ENCODE measurements at regions not wholly inside any gene's neighbourhood (a gene's known extent, or its start where the extent isn't known, plus 50 kb on each side); places are given as distances from the start of the nearest gene placed in this dataset.

DNA sequence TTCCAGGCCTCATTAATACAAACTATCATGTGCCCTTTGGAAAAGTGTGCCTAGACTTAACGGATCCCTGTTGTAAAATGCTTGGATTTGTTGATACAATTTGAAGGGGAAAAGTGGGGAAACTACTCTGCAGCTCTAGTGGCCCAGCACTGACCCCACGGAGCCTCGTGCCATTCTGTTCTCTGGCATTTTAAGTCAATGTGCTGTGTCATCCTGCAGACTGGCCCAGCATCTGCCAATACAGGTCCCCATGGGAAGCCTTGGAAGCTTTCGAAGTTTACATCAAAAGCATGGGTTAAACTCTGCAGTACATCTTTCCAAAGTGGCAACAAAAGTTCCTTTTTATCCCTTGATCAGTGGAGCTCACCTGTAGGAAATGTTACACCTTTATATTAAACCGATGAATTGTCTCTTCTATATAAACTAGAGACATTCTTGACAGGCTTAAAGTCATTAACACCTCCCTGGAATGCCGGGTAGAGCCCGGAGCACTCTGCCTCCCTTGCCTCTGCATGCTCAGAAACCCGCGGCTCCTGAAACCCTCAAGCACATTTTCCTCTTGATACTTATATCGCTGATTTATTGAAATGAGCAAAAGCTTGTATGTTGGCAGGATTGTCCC, 596.0 kb upstream of the ADAMTS16 start:
- Mint-ChIP-seq H3K4me3 (no peak overlapping the region), H3K27me3 (ENCODE audit: insufficient read depth) (0 out of 2 replicates have a peak, but pooled peaks cover 2% of the 10 kb centered on the region), H3K36me3 (ENCODE audit: low read depth) (no peaks in the 10 kb centered on the region; the same call in 1 of the 2 replicates), H3K27ac (no peak overlapping the region), H3K9me3 (peaks cover 55% of the 10 kb centered on the region), H3K4me1 (ENCODE audit: low read depth) (no peaks in the 10 kb centered on the region)
- DNase-seq, result no peak
- TF ChIP-seq, protein P1, sequence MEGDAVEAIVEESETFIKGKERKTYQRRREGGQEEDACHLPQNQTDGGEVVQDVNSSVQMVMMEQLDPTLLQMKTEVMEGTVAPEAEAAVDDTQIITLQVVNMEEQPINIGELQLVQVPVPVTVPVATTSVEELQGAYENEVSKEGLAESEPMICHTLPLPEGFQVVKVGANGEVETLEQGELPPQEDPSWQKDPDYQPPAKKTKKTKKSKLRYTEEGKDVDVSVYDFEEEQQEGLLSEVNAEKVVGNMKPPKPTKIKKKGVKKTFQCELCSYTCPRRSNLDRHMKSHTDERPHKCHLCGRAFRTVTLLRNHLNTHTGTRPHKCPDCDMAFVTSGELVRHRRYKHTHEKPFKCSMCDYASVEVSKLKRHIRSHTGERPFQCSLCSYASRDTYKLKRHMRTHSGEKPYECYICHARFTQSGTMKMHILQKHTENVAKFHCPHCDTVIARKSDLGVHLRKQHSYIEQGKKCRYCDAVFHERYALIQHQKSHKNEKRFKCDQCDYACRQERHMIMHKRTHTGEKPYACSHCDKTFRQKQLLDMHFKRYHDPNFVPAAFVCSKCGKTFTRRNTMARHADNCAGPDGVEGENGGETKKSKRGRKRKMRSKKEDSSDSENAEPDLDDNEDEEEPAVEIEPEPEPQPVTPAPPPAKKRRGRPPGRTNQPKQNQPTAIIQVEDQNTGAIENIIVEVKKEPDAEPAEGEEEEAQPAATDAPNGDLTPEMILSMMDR (IDR thresholded peaks at IDR 0.05), result no peak

DNA sequence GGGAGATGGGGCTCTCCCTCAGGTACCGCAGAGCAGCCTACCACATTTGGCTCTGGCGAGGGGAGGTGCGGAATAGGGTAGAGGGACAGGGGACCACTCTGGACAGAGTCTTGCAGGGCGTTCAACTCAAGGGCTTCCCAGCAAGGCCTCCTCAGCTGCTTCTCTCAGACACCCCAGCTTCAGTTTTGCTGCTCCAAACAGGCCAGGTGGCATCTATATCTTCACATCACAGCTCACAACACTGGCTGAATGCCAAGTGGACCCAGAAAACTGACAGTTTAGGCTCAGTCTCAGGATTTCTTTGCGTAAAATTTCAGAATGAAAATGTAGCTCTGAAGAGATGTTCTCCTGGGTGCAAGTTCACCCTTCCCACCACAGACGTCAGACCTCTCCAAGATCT, 592.6 kb upstream of the ADAMTS16 start:
- H3K9me3 Mint-ChIP-seq, result peaks cover 53% of the 10 kb centered on the region
- H3K4me3 Mint-ChIP-seq, result no peak overlapping the region
- peaks cover 4% of the 10 kb centered on the region; the same call in 1 of the 2 replicates for H3K36me3 Mint-ChIP-seq (ENCODE audit: low read depth)

DNA sequence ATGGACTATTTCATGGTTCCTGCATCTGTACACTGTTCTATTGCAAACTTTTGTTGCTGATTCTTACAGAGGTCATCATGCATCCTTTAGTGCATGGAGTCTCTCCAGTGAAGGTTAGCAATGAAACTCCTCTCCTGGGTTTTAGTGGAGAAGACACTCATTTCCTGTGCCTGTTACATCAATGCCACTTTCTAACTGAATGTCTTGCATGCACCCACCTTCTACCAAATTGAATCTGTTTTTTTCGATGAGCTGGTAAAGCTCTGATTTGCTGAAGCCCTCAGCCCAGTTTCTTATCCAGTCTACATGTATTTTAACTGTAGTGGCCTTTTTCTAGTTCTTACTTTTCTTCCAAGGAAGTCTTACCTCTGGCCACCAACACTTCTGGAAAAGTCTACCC, 591.8 kb upstream of the ADAMTS16 start:
- H3K4me3 Mint-ChIP-seq, result no peak overlapping the region
- H3K27ac Mint-ChIP-seq, result no peak overlapping the region
- H3K36me3 Mint-ChIP-seq (ENCODE audit: low read depth), result peaks cover 4% of the 10 kb centered on the region; the same call in 1 of the 2 replicates
- DNase-seq, result no peak
- H3K27me3 Mint-ChIP-seq (ENCODE audit: insufficient read depth), result no peaks in the 10 kb centered on the region
- peaks cover 58% of the 10 kb centered on the region for H3K9me3 Mint-ChIP-seq
- TF ChIP-seq, protein P1 (IDR thresholded peaks at IDR 0.05), result no peak
- no peaks in the 10 kb centered on the region for H3K4me1 Mint-ChIP-seq (ENCODE audit: low read depth)

More for the DNA sequence above, 592.6 kb upstream of the ADAMTS16 start:
- no peaks in the 10 kb centered on the region for H3K4me1 Mint-ChIP-seq (ENCODE audit: low read depth)
- no peaks in the 10 kb centered on the region for H3K27me3 Mint-ChIP-seq (ENCODE audit: insufficient read depth)
- TF ChIP-seq, protein P1 (IDR thresholded peaks at IDR 0.05), result no peak
- DNase-seq, result no peak
- no peak overlapping the region for H3K27ac Mint-ChIP-seq

DNA sequence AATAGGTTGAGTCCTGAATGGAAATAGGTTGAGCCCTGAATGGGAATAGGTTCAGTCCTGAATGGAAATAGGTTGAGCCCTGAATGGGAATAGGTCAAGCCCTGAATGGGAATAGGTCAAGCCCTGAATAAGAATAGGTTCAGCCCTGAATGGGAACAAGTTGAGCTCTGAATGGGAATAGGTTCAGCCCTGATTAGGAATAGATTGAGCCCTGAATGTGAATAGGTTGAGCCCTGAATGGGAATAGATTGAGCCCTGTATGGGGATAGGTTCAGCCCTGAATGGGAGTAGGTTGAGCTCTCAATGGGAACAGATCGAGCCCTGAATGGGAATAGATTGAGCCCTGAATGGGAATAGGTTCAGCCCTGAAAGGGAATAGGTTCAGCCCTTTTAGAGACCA, 590.8 kb upstream of the ADAMTS16 start:
- no peak overlapping the region for H3K27ac Mint-ChIP-seq
- no peaks in the 10 kb centered on the region for H3K4me1 Mint-ChIP-seq (ENCODE audit: low read depth)
- no peak for DNase-seq
- no peaks in the 10 kb centered on the region for H3K27me3 Mint-ChIP-seq (ENCODE audit: insufficient read depth)
- peaks cover 68% of the 10 kb centered on the region for H3K9me3 Mint-ChIP-seq
- TF ChIP-seq, protein P1 (IDR thresholded peaks at IDR 0.05), result no peak
- peaks cover 4% of the 10 kb centered on the region; the same call in 1 of the 2 replicates for H3K36me3 Mint-ChIP-seq (ENCODE audit: low read depth)
- H3K4me3 Mint-ChIP-seq, result no peak overlapping the region

DNA sequence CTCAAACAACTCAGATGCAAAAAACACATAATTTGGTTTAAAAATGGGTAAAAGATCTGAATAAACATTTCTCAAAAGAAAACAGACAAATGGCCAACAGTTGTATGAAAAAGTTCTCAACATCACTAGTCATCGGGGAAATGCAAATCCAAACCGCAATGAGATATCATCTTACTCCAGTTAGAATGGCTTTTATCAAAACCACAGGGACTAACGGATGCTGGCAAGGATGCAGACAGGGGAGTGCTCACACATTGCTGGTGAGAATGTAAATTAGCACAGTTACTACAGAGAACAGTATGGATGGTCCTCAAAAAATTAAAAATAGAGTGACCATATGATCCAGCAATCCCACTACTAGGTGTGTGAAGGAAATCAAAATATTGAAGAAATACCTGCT, 589.1 kb upstream of the ADAMTS16 start:
- H3K36me3 Mint-ChIP-seq (ENCODE audit: low read depth), result peaks cover 4% of the 10 kb centered on the region; the same call in 1 of the 2 replicates
- no peaks in the 10 kb centered on the region for H3K27me3 Mint-ChIP-seq (ENCODE audit: insufficient read depth)
- H3K27ac Mint-ChIP-seq, result no peak overlapping the region
- H3K4me1 Mint-ChIP-seq (ENCODE audit: low read depth), result no peaks in the 10 kb centered on the region
- DNase-seq, result no peak
- H3K4me3 Mint-ChIP-seq, result no peak overlapping the region
- TF ChIP-seq, protein P1 (IDR thresholded peaks at IDR 0.05), result no peak
- peaks cover 60% of the 10 kb centered on the region for H3K9me3 Mint-ChIP-seq
